ENCODE measurements at regions not wholly inside any gene's neighbourhood (a gene's known extent, or its start where the extent isn't known, plus 50 kb on each side); places are given as distances from the start of the nearest gene placed in this dataset.
"Not testable (repeated sequence)": the region's sequence is repeated elsewhere in the genome, so short reads cannot be mapped to it uniquely, and the experiment has no call there.

GRCh38 chr5:92654601-92655000, 926.4 kb downstream of the NR2F1-AS1 start:
- DNase-seq (ENCODE audit: low spot score); intact Hi-C loops (cut with DNase I): not testable (repeated sequence)

DNA sequence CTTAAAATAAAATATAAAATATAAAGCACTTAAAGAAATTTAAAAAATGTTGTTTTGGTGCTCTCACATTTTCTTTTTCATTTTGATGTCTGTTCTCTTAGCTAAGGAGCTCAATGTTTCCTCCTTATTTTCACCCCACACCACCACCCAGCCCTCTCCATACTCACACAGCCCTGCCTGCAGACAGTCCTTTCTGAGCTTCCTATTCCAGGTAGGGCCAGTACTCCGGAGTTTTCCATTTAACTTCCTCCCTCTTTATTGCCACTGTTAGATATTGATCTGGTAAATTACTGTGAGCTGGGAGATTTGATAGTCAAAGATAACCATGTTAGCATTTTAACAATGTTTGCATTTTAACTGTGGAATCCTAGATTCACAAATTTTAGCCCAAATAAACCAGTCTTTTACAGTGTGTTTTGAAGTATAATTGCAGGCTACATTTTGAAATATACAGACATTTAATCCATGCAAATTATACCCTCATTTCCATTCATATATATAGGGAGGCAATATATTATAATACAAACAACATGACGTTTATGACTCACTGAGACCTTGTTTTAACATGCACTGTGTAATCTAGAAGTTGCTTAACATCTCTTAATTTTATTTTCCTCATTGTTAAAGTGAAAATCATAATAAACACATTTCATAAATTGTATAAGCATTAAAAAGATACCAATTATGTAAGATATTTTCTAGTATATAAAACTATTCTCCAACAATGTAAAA, 927.1 kb downstream of the NR2F1-AS1 start:
- DNase-seq (ENCODE audit: low spot score), result no peak
- intact Hi-C loops (cut with DNase I), result no loop called here

- intact Hi-C loops (cut with DNase I), result no loop called here
- DNase-seq (ENCODE audit: low spot score), result no peak
Observed at GRCh38 chr5:92652756-92653155, 928.3 kb downstream of the NR2F1-AS1 start.

DNA sequence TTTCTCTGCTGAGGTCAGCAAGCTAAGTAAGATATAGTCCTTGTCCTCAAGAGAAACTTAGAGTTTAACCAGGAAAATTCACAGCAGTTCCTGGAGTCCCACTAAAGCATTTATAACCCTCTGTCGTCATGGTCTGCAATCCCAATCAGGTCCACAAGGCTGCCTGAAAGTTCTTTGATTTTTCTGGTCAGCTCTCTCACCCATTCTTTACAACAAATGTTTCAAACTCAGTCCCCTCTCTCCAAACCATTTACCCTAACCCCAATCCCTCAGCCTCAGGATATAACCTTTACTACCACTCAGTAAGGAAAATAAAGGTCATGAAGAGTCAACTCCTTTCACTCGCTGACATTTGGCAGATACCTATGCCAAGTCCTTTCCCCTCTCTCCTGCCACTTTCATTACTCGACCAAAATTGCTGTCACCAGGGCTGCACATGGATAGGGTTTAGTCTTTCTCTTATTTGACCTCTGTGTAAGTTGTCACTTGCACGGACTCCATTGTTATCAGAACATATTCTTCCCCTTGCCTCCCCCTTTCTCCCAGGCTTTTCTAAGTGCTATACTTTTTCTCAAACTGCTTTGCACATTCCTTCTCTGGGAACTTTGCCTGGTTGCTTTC, 936.6 kb downstream of the NR2F1-AS1 start:
- intact Hi-C loops (cut with DNase I), result no loop called here
- DNase-seq (ENCODE audit: low spot score), result no peak

- intact Hi-C loops (cut with DNase I), result no loop called here
- DNase-seq (ENCODE audit: low spot score), result no peak
Observed at GRCh38 chr5:92641031-92641962, 939.7 kb downstream of the NR2F1-AS1 start.

DNA sequence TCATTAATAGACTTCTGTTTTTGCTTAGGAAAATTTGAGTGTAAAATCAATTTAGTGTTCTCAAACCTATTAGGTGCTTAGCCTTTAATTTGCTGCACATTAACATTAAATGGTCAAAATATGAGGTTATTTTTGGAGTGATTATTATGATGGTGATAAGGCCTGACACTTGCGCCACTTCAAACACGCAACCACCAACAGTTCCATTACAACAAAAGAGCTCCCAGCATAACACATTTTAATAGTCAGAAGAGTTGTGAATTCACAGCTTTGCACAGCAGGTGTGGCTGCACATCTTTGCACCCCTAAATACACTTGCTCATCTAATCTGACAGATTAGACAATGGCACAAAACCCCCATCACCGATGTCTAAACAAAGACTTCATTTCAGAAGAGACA, 940.7 kb downstream of the NR2F1-AS1 start:
- DNase-seq (ENCODE audit: low spot score), result no peak
- intact Hi-C loops (cut with DNase I), result no loop called here

DNA sequence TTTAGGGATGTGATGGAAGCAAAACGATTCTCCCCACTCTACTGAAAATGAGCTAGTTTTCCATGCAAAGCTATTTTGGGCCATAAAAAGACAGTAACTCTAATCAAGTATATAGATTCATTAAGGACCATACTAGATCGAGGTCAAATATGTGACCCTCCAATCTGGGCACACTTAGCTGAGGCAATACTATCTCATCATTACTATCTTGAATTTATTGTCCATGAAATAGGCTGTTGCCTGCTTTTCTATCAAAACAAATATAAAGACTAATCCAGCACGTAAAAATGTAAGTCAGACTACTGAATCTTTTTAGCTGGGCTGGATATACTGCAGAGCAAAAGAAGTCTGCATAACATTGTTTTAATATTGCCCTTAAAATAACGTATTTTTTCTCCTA, 943.1 kb downstream of the NR2F1-AS1 start:
- no peak for DNase-seq (ENCODE audit: low spot score)
- intact Hi-C loops (cut with DNase I), result no loop called here

GRCh38 chr5:92637247-92637646, 943.8 kb downstream of the NR2F1-AS1 start:
- intact Hi-C loops (cut with DNase I), result no loop called here
- DNase-seq (ENCODE audit: low spot score), result no peak

DNA sequence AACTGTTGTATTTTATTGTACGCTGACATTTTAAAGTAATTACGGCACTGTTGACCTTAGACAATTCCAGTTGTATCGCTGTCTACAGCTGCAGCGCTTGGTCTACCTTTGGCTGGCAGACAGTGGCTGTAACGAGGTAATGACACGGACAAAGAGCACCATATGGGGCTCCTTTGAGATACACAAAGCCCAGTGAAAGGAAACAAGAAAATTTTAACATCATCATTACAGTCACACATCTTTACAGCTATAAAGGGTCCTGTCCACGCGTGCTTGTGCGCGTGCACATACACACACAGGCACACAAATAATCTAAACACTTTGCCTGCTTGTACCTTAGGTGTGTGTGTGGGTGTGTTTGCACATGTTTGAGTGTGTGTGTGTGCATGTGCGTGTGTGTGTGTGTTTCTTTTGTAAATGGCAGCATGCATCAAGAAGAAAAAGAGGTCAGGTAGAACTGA, 946.0 kb downstream of the NR2F1-AS1 start:
- intact Hi-C loops (cut with DNase I), result no loop called here
- DNase-seq (ENCODE audit: low spot score), result no peak

- intact Hi-C loops (cut with DNase I), result no loop called here
- no peak for DNase-seq (ENCODE audit: low spot score)
Observed at GRCh38 chr5:92633875-92634487, 947.0 kb downstream of the NR2F1-AS1 start.

GRCh38 chr5:92633176-92633575, 947.8 kb downstream of the NR2F1-AS1 start:
- intact Hi-C loops (cut with DNase I), result no loop called here
- DNase-seq (ENCODE audit: low spot score), result no peak

GRCh38 chr5:92631237-92631701, 949.8 kb downstream of the NR2F1-AS1 start:
- not testable (repeated sequence) for DNase-seq (ENCODE audit: low spot score)

DNA sequence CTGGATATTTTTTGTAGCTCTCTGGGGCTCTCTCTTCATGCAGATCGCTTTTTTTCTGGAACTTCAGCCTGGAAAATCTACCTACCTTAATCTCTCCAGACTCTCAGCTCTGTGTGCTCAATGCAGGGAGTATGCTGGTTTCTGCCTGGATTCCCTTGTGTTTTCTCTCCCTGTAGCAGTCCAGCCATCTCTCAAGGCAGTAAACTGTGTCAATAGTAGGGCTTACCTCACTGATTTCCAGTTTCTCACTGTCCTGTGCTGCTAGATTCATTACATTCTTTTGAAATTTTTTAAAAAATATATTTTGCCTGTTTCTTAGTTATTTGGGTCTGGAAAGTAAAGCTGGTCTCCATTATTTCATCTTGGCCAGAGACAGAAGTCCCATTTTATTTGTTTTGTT, 951.4 kb downstream of the NR2F1-AS1 start:
- intact Hi-C loops (cut with DNase I), result no loop called here
- DNase-seq (ENCODE audit: low spot score), result no peak

More at GRCh38 chr5:92631237-92631701, 949.8 kb downstream of the NR2F1-AS1 start:
- intact Hi-C loops (cut with DNase I), result not testable (repeated sequence)

- intact Hi-C loops (cut with DNase I), result no loop called here
- no peak for DNase-seq (ENCODE audit: low spot score)
Observed at GRCh38 chr5:92629000-92629399, 952.0 kb downstream of the NR2F1-AS1 start.

- intact Hi-C loops (cut with DNase I), result no loop called here
- DNase-seq (ENCODE audit: low spot score), result no peak
Observed at GRCh38 chr5:92627186-92627585, 953.8 kb downstream of the NR2F1-AS1 start.

DNA sequence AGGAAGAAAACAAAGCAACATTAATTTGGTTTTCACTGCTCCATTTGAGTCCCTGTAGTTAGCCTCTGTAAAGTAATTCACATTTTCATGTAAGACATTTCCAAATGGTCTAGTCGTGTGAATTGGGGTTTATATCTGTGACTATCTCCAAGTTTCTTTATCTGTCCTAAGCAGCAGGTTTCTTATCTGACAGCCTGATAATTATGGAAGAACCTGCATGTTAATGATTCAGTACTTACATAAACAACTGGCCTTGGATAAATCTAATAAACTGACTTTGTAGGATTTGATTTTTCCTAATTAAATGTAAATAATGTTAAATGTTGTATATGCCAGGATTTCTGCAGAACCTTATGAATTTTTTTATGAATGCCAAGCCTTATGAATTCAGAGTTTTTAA, 964.9 kb downstream of the NR2F1-AS1 start:
- no peak for DNase-seq (ENCODE audit: low spot score)
- intact Hi-C loops (cut with DNase I), result no loop called here

DNA sequence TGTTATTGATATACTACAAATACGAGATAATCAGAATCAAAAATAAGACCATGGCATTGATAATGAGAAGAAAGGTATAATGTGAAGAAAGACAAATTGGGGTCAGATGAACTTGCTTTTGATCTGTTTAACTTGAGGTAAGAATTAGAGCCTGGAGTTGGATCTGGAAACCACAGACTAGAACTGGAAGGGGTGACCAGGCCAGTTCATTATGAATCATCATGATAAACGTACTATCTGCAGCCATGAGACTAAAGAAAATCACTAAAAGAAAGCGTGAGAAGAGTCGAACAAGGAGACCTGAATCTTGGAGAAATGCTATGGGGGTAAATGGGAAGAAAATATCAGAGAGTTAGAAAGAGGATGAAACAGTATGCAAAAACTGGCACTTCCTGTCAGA, 967.5 kb downstream of the NR2F1-AS1 start:
- DNase-seq (ENCODE audit: low spot score), result no peak
- intact Hi-C loops (cut with DNase I), result loop anchor here in 1 of 2 donors (5.0 kb wide), 1 partner anchor 1294 kb away; no protein-coding TSS in a partner anchor

DNA sequence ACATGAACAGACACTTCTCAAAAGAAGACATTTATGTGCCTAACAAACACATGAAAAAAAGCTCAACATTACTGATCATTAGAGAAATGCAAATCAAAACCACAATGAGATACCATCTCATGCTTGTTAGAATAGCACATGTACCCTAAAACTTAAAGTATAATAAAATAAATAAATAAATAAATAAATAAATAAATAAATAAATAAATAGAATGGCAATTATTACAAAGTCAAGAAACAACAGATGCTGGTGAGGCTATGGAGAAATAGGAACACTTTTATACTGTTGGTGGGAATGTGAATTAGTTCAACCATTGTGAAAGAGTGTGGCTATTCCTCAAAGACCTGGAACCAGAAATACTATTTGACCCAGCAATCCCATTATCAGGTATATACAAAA, 970.6 kb downstream of the NR2F1-AS1 start:
- intact Hi-C loops (cut with DNase I), result loop anchor here in 1 of 2 donors (5.0 kb wide), 1 partner anchor 1297 kb away; no protein-coding TSS in a partner anchor
- DNase-seq (ENCODE audit: low spot score), result not testable (repeated sequence)

DNA sequence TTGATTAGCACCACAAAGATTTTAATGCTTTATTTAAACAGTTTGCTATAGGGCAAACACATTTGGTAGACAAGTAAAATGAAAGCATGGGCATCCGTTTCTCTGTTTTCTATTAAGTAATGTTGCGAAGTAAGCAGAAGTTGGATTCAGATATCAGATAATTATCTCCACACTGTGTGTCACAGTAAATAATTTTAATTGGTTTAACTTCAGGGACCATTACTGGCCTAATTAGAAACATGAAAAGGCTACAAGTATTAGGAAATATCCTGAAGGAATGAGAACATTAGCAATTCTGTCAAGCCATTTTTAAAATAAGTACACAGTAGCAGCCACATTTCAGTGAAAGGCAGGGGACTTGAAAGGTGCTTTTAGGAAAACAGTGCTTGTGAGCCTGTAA, 975.4 kb downstream of the NR2F1-AS1 start:
- no peak for DNase-seq (ENCODE audit: low spot score)
- intact Hi-C loops (cut with DNase I), result no loop called here
